Activated CD4-positive, CD25-positive, alpha-beta regulatory T cell treated with anti-CD3 and anti-CD28 coated beads, Interleukin-2, amount 50 U/mL, for 16 hours (primary cell): ENCODE measurements at regions not wholly inside any gene's neighbourhood (a gene's known extent, or its start where the extent isn't known, plus 50 kb on each side); places are given as distances from the start of the nearest gene placed in this dataset.

Experiments used
- DNase-seq: peaks from one replicate; pipeline ENCODE4 v3.0.0-alpha.2; 2020; ENCODE audit warnings: low read depth, low spot score

GRCh38 chr22:27533105-27533745, 268.3 kb downstream of the MN1 start:
- no peak for DNase-seq

GRCh38 chr22:27534720-27535125, 266.8 kb downstream of the MN1 start:
- no peak for DNase-seq

GRCh38 chr22:27535452-27535851, 266.1 kb downstream of the MN1 start:
- no peak for DNase-seq

GRCh38 chr22:27537501-27537900, 264.1 kb downstream of the MN1 start:
- no peak for DNase-seq

GRCh38 chr22:27538666-27539065, 262.9 kb downstream of the MN1 start:
- no peak for DNase-seq

GRCh38 chr22:27540247-27540646, 261.3 kb downstream of the MN1 start:
- no peak for DNase-seq

GRCh38 chr22:27540656-27541396, 260.7 kb downstream of the MN1 start:
- DNase-seq = no peak

- DNase-seq = no peak
Observed at GRCh38 chr22:27541836-27542235, 259.7 kb downstream of the MN1 start.

- DNase-seq = no peak
Observed at GRCh38 chr22:27542602-27543001, 259.0 kb downstream of the MN1 start.

- DNase-seq = no peak
Observed at GRCh38 chr22:27543460-27543859, 258.1 kb downstream of the MN1 start.

- DNase-seq = no peak
Observed at GRCh38 chr22:27545085-27545484, 256.5 kb downstream of the MN1 start.

GRCh38 chr22:27546157-27546935, 255.2 kb downstream of the MN1 start:
- no peak for DNase-seq

- DNase-seq = no peak
Observed at GRCh38 chr22:27551402-27551801, 250.2 kb downstream of the MN1 start.

- DNase-seq = no peak
Observed at GRCh38 chr22:27552176-27552575, 249.4 kb downstream of the MN1 start.

- no peak for DNase-seq
Observed at GRCh38 chr22:27552863-27553262, 248.7 kb downstream of the MN1 start.

GRCh38 chr22:27554106-27554811, 247.3 kb downstream of the MN1 start:
- DNase-seq = no peak

GRCh38 chr22:27554841-27555456, 246.6 kb downstream of the MN1 start:
- DNase-seq = no peak

- DNase-seq = no peak
Observed at GRCh38 chr22:27556371-27556770, 245.2 kb downstream of the MN1 start.

- no peak for DNase-seq
Observed at GRCh38 chr22:27557286-27558008, 244.1 kb downstream of the MN1 start.

- no peak for DNase-seq
Observed at GRCh38 chr22:27558658-27559371, 242.7 kb downstream of the MN1 start.
